CD8-positive, alpha-beta memory T cell (primary cell): ENCODE measurements at regions not wholly inside any gene's neighbourhood (a gene's known extent, or its start where the extent isn't known, plus 50 kb on each side); places are given as distances from the start of the nearest gene placed in this dataset.

Experiments used
- CTCF ChIA-PET: fragments of 350-600 bp; sonication (Branson Sonifier 250); formaldehyde crosslinking; loops from one replicate; lab custom pipeline; 2021; ENCODE audit warnings: antibody characterized with exemption; lab: Charles Lee
- POLR2A ChIA-PET: fragments of 350-600 bp; sonication (Branson Sonifier 250); formaldehyde crosslinking; loops from one replicate; lab custom pipeline; 2021; ENCODE audit warnings: antibody characterized with exemption; lab: Charles Lee
- DNase-seq, 5 donors: peaks; one replicate each; pipeline versions ENCODE4 v3.0.0 to v3.0.0-alpha.2; 2020 to 2022; ENCODE audit warnings: mixed read lengths in 1 of 5
- H3K27ac ChIP-seq: one replicate; pipeline ENCODE4 v1.7.0; 2013; ENCODE audit warnings: low read depth, mild to moderate bottlenecking, low read length, moderate library complexity
- H3K27me3 ChIP-seq: 2 replicates; pipeline ENCODE4 v1.7.0; 2013; ENCODE audit warnings: low read length, mild to moderate bottlenecking; ENCODE audit not compliant: insufficient read depth, poor library complexity, severe bottlenecking
- H3K36me3 ChIP-seq: 2 replicates; pipeline ENCODE4 v1.7.0; 2013; ENCODE audit warnings: mild to moderate bottlenecking, low read length, moderate library complexity; ENCODE audit not compliant: insufficient read depth
- H3K4me1 ChIP-seq: 2 replicates; pipeline ENCODE4 v1.7.0; 2013; ENCODE audit warnings: mild to moderate bottlenecking, low read length, moderate library complexity; ENCODE audit not compliant: insufficient read depth
- H3K4me3 ChIP-seq: 2 replicates; pipeline ENCODE4 v1.7.0; 2013; ENCODE audit warnings: mild to moderate bottlenecking, low read length
- H3K9me3 ChIP-seq: 2 replicates; pipeline ENCODE4 v1.7.0; 2013; ENCODE audit warnings: mild to moderate bottlenecking, low read length
- H3K27ac Mint-ChIP-seq, 8 donors: one replicate each; pipeline ENCODE4 v1.8.0; 2020 to 2021; ENCODE audit warnings: mixed read lengths in 8 of 8, mild to moderate bottlenecking in 6 of 8, inconsistent platforms in 3 of 8, moderate library complexity in 3 of 8
- H3K27me3 Mint-ChIP-seq, 2 donors: one replicate each; pipeline ENCODE4 v1.8.0; 2020 to 2021; ENCODE audit warnings: mixed read lengths in 2 of 2, mild to moderate bottlenecking in 1 of 2, moderate library complexity in 1 of 2
- H3K36me3 Mint-ChIP-seq, 3 donors: one replicate each; pipeline ENCODE4 v1.8.0; 2020 to 2021; ENCODE audit warnings: mixed read lengths in 3 of 3, inconsistent platforms in 1 of 3, mild to moderate bottlenecking in 1 of 3
- H3K4me1 Mint-ChIP-seq, 3 donors: one replicate each; pipeline ENCODE4 v1.8.0; 2020 to 2021; ENCODE audit warnings: mixed read lengths in 3 of 3, inconsistent platforms in 1 of 3, mild to moderate bottlenecking in 1 of 3
- H3K4me3 Mint-ChIP-seq, 7 donors: one replicate each; pipeline ENCODE4 v1.8.0; 2020 to 2021; ENCODE audit warnings: mixed read lengths in 7 of 7, mild to moderate bottlenecking in 6 of 7, moderate library complexity in 4 of 7, inconsistent platforms in 2 of 7
- H3K9me3 Mint-ChIP-seq, 5 donors: one replicate each; pipeline ENCODE4 v1.8.0; 2020 to 2022; ENCODE audit warnings: mixed read lengths in 5 of 5, mild to moderate bottlenecking in 3 of 5, moderate library complexity in 2 of 5, inconsistent platforms in 1 of 5

DNA sequence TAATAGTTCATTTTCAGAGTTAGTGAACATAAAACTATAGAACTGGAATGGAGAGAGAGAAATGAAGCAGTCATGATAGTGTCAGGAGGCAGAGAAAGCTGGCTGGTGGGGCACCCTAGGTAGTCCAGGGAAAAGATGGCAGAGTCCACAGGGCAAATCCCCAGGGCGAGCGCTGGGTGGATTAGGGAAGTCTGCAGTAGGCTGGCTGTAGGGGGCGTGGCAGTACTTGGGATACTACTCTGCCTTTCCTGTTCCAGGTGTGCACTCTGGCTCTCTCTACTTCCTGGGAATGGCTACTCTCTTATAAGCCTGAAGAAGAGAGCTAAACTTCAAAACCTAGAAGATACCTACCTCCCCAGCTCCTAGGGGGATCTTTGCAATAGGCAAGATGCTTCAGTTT is 232.9 kb upstream of the SLC10A2 start:
- POLR2A ChIA-PET = no interaction called here
- Histone ChIP-seq H3K27me3 (no peaks in the 10 kb centered on the region), H3K4me1 (no peaks in the 10 kb centered on the region), H3K36me3 (no peaks in the 10 kb centered on the region), H3K27ac (no peak overlapping the region), H3K9me3 (no peaks in the 10 kb centered on the region), H3K4me3 (no peak overlapping the region)
- H3K27me3 Mint-ChIP-seq = no peaks in the 10 kb centered on the region
- no peaks in the 10 kb centered on the region for H3K4me1 Mint-ChIP-seq
- CTCF ChIA-PET = no interaction called here
- no peak overlapping the region for H3K4me3 Mint-ChIP-seq
- peaks cover 5 to 17% (median 6%) of the 10 kb centered on the region in 5 donors for H3K9me3 Mint-ChIP-seq
- no peaks in the 10 kb centered on the region for H3K36me3 Mint-ChIP-seq
- no peak overlapping the region for H3K27ac Mint-ChIP-seq
- no peak for DNase-seq

DNA sequence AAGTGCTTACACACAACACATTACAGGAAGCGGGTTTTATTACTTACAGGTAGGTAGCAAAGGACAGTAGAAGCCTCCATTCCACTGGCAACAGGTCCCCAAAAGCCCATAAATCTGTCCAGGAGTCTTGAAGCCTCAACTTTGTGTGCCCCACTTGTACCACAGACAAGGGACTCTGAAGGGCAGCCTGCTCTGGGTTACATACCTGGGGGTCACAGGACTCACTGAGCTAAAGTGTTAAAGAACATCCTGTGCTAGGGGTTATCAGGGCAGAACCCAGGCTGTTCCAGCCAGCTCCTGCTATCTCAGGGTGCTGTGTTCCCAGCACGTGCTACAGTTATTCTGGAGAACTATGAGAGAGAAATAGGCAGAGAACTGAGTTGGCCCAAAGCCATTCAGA is 230.9 kb upstream of the SLC10A2 start:
- H3K4me1 ChIP-seq = no peaks in the 10 kb centered on the region
- Mint-ChIP-seq H3K27ac (no peak overlapping the region), H3K27me3 (no peaks in the 10 kb centered on the region), H3K36me3 (no peaks in the 10 kb centered on the region), H3K4me1 (no peaks in the 10 kb centered on the region), H3K9me3 (peaks cover 5 to 21% (median 6%) of the 10 kb centered on the region in 5 donors), H3K4me3 (no peak overlapping the region)
- POLR2A ChIA-PET = no interaction called here
- H3K9me3 ChIP-seq = no peaks in the 10 kb centered on the region
- CTCF ChIA-PET = no interaction called here
- no peak for DNase-seq
- no peaks in the 10 kb centered on the region for H3K36me3 ChIP-seq
- H3K4me3 ChIP-seq = no peak overlapping the region
- H3K27me3 ChIP-seq = no peaks in the 10 kb centered on the region
- no peak overlapping the region for H3K27ac ChIP-seq

DNA sequence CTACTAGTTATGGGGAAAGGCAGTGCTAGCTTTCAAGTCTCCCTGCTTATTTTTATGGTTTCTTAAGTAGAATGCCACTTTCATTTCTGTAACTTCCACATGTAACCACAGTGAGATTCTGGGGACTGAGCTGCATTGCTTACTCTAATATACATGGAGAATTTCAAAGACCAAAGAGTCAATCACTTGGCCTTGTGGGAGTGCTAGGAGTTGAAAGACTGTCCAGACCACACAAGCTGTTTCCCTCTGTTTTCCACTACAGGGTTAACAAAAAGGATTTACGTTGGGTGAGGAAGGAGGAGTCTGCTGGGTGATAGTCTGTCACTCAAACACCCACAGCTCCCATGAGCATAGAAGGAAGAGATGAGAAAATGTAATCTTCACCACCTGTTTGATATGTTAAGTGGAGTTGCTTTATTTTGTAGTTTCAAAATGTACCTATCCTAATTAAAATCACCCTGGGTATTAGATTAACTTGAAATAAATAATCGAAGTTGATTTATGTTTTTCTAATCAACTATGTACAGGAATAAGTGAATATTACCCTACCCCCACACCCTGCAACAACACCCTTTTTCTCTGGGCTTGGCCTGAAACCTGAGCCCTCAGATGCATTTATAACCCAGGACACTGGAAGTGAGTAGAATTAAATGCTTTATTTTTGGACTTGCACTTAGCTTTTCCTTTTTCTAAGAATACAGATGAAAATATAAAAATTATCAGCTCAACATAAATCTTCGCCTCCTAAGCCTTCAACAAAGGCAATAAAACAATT is 225.8 kb upstream of the SLC10A2 start:
- no peak overlapping the region for H3K27ac ChIP-seq
- CTCF ChIA-PET = no interaction called here
- H3K4me1 ChIP-seq = no peaks in the 10 kb centered on the region
- Mint-ChIP-seq H3K27me3 (no peaks in the 10 kb centered on the region), H3K9me3 (peaks cover 0 to 15% (median 6%) of the 10 kb centered on the region in 5 donors), H3K4me3 (no peak overlapping the region), H3K4me1 (no peaks in the 10 kb centered on the region), H3K27ac (no peak overlapping the region), H3K36me3 (no peaks in the 10 kb centered on the region)
- H3K36me3 ChIP-seq = no peaks in the 10 kb centered on the region
- POLR2A ChIA-PET = no interaction called here
- H3K9me3 ChIP-seq = no peaks in the 10 kb centered on the region
- DNase-seq = no peak
- H3K27me3 ChIP-seq = no peaks in the 10 kb centered on the region
- no peak overlapping the region for H3K4me3 ChIP-seq

DNA sequence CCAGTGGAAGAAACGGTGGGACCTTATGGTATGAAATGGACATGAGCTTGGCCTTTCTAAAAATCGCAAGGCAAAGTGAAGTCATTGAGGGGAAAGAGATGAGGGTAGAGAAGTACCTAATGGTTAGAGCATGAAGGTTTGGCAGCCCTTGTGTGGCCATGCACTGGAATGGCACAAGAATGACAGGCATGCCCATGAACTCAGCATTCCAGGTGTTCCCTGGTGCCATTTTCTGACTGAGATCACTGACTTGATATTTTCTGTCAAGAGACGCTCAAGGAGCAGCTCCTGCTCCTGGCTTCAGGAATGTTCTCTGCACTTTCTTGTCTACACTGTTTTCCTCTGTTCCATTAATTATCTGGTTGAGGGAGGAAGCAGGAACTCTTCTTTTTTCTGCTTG is 225.0 kb upstream of the SLC10A2 start:
- Histone ChIP-seq H3K4me3 (no peak overlapping the region), H3K27me3 (no peaks in the 10 kb centered on the region), H3K4me1 (no peaks in the 10 kb centered on the region), H3K27ac (no peak overlapping the region), H3K36me3 (no peaks in the 10 kb centered on the region), H3K9me3 (no peaks in the 10 kb centered on the region)
- ChIA-PET CTCF (no interaction called here), POLR2A (no interaction called here)
- Mint-ChIP-seq H3K36me3 (no peaks in the 10 kb centered on the region), H3K27ac (no peak overlapping the region), H3K27me3 (peaks cover 0 to 2% of the 10 kb centered on the region in 2 donors), H3K9me3 (peaks cover 0 to 7% (median 5%) of the 10 kb centered on the region in 5 donors), H3K4me3 (no peak overlapping the region), H3K4me1 (no peaks in the 10 kb centered on the region)
- DNase-seq = no peak

DNA sequence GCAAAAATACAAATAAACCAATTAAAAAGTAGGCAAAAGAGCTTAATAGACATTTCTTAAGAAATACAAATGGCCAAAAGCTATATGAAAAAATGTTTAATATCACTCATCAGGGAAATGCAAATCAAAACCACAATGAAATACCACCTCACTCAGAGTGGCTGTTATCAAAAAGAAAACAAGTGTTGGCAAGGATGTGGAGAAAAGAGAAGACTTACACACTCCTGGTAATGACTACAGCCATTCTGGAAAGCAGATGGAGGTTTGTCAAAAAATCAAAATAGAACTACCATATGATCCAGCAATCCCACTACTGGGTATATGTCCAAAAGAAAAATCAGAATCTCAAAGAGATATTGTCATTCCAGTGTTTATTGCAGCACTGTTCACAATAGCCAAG is 223.5 kb upstream of the SLC10A2 start:
- H3K4me3 ChIP-seq = no peak overlapping the region
- H3K9me3 Mint-ChIP-seq = peaks cover 0 to 12% (median 2%) of the 10 kb centered on the region in 5 donors
- H3K4me1 ChIP-seq = no peaks in the 10 kb centered on the region
- H3K27me3 Mint-ChIP-seq = peaks cover 0 to 2% of the 10 kb centered on the region in 2 donors
- H3K27ac ChIP-seq = no peak overlapping the region
- H3K27me3 ChIP-seq = no peaks in the 10 kb centered on the region
- H3K4me3 Mint-ChIP-seq = no peak overlapping the region
- no peaks in the 10 kb centered on the region for H3K4me1 Mint-ChIP-seq
- H3K36me3 Mint-ChIP-seq = no peaks in the 10 kb centered on the region
- H3K27ac Mint-ChIP-seq = no peak overlapping the region
- no peaks in the 10 kb centered on the region for H3K9me3 ChIP-seq
- DNase-seq = no peak
- POLR2A ChIA-PET = no interaction called here
- no peaks in the 10 kb centered on the region for H3K36me3 ChIP-seq
- CTCF ChIA-PET = no interaction called here

DNA sequence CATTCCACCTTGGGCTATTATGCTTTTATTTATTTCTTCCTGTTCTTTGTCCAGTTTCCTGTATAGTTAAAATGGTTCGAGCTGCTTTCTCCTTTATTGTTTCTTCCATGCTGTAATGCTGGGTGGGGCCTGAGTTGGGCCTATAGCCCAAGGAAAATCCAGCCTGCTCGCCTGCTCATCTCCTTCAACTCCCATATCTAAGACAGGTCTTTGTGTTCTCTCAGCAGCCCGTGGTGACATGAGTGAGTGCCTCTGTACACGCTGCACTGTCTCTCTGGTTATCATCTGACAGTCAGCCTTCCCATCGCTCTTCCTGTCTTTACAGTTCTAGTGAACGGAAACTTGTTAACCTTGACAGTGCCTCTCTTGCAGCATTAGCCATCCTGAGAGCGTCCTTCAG is 221.9 kb upstream of the SLC10A2 start:
- H3K9me3 Mint-ChIP-seq = peaks cover 0 to 11% (median 2%) of the 10 kb centered on the region in 5 donors
- no peaks in the 10 kb centered on the region for H3K36me3 ChIP-seq
- no peaks in the 10 kb centered on the region for H3K9me3 ChIP-seq
- no peak overlapping the region for H3K27ac ChIP-seq
- no peak overlapping the region for H3K4me3 ChIP-seq
- no peaks in the 10 kb centered on the region for H3K4me1 Mint-ChIP-seq
- no peak overlapping the region for H3K4me3 Mint-ChIP-seq
- DNase-seq = no peak
- ChIA-PET CTCF (no interaction called here), POLR2A (no interaction called here)
- H3K4me1 ChIP-seq = no peaks in the 10 kb centered on the region
- no peaks in the 10 kb centered on the region for H3K27me3 ChIP-seq
- H3K27me3 Mint-ChIP-seq = peaks cover 0 to 2% of the 10 kb centered on the region in 2 donors
- H3K36me3 Mint-ChIP-seq = no peaks in the 10 kb centered on the region
- H3K27ac Mint-ChIP-seq = peak overlapping the region in 1 of 8 donors; percentile 74

DNA sequence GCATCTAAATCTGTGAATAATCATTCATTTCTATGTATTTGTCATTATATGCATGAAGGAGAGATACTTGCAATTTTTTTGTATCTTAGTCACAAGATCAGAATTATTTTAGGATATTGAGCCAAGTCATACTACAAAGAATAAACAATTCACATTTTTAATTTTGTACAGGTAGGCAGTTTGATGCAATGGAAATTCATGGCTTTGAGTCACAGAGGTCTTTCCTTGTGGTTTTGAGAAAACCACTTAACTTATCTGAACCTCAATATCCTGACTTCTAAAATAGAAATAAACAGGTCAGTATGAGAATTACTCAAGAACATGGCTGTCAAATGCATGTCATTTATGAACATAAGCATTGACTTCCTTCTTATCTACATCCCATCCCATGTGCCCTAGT is 221.4 kb upstream of the SLC10A2 start:
- no peak for DNase-seq
- Histone ChIP-seq H3K36me3 (no peaks in the 10 kb centered on the region), H3K9me3 (no peaks in the 10 kb centered on the region), H3K4me1 (no peaks in the 10 kb centered on the region), H3K27ac (no peak overlapping the region), H3K27me3 (no peaks in the 10 kb centered on the region), H3K4me3 (no peak overlapping the region)
- H3K9me3 Mint-ChIP-seq = peaks cover 0 to 9% (median 2%) of the 10 kb centered on the region in 5 donors
- H3K27me3 Mint-ChIP-seq = peaks cover 0 to 2% of the 10 kb centered on the region in 2 donors
- ChIA-PET CTCF (no interaction called here), POLR2A (no interaction called here)
- no peaks in the 10 kb centered on the region for H3K4me1 Mint-ChIP-seq
- no peaks in the 10 kb centered on the region for H3K36me3 Mint-ChIP-seq
- no peak overlapping the region for H3K27ac Mint-ChIP-seq
- H3K4me3 Mint-ChIP-seq = no peak overlapping the region

DNA sequence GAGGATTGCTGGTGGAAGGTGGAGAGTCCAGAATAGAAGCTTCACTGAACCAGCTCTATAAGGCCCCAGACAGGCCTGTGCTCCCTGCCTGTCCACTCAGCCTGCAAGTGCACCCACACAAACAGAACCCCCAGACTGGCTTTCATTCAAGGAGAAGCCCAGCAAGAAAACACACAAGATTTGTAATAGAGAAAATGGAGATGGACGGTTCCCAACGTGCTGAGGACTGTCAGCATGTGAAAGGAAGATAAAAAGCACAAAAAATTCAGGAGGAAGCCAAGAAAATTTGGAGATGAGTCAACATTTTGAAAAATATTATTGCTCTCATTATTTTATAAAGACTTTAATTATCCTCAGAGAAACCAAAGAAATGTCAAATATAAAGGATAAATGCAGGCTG is 218.2 kb upstream of the SLC10A2 start:
- Mint-ChIP-seq H3K36me3 (no peaks in the 10 kb centered on the region), H3K4me3 (no peak overlapping the region), H3K9me3 (peaks cover 0 to 14% (median 2%) of the 10 kb centered on the region in 5 donors), H3K4me1 (no peaks in the 10 kb centered on the region), H3K27me3 (peaks cover 0 to 2% of the 10 kb centered on the region in 2 donors), H3K27ac (no peak overlapping the region)
- DNase-seq = no peak
- no peak overlapping the region for H3K4me3 ChIP-seq
- no peak overlapping the region for H3K27ac ChIP-seq
- H3K4me1 ChIP-seq = no peaks in the 10 kb centered on the region
- H3K27me3 ChIP-seq = no peaks in the 10 kb centered on the region
- POLR2A ChIA-PET = no interaction called here
- CTCF ChIA-PET = interaction anchor here (0.7 kb wide), 1 partner anchor 147 kb away, joined by 3 read pairs; no protein-coding TSS in a partner anchor
- H3K9me3 ChIP-seq = no peaks in the 10 kb centered on the region
- no peaks in the 10 kb centered on the region for H3K36me3 ChIP-seq
